Kidney (tissue), 13 donors: ENCODE measurements at regions not wholly inside any gene's neighbourhood (a gene's known extent, or its start where the extent isn't known, plus 50 kb on each side); places are given as distances from the start of the nearest gene placed in this dataset.

Source experiments
- DNase-seq, 5 donors: peaks; one replicate each; pipeline ENCODE4 v3.0.0-alpha.2; 2013 to 2020
- FAIRE-seq: peaks from 2 replicates; lab custom pipeline; 2012; peaks lifted over from hg19 to GRCh38; lab: Jason Lieb, UNC
- H3K27ac ChIP-seq, 2 donors: one replicate each; pipeline ENCODE4 v1.7.0; 2013; ENCODE audit warnings: low read depth in 2 of 2, low read length in 2 of 2, inconsistent platforms in 1 of 2
- H3K27me3 ChIP-seq: one replicate; pipeline ENCODE4 v1.7.1; 2013; ENCODE audit warnings: low read length, inconsistent platforms; ENCODE audit not compliant: control insufficient read depth, insufficient read depth
- H3K36me3 ChIP-seq, 3 donors: one replicate each; pipeline versions ENCODE4 v1.7.0 to v1.7.1; 2013; ENCODE audit warnings: low read length in 3 of 3, control low read depth in 1 of 3, inconsistent platforms in 1 of 3; ENCODE audit not compliant: insufficient read depth in 3 of 3, control insufficient read depth in 2 of 3
- H3K4me1 ChIP-seq, 3 donors: one replicate each; pipeline versions ENCODE4 v1.7.0 to v1.7.1; 2013; ENCODE audit warnings: low read length in 3 of 3, inconsistent platforms in 1 of 3, low read depth in 1 of 3; ENCODE audit not compliant: control insufficient read depth in 2 of 3, insufficient read depth in 2 of 3
- H3K4me3 ChIP-seq, 3 donors: one replicate each; pipeline versions ENCODE4 v1.7.0 to v1.8.1; 2013; ENCODE audit warnings: low read length in 3 of 3, control low read depth in 1 of 3, inconsistent platforms in 1 of 3
- H3K9ac ChIP-seq, 3 donors: one replicate each; pipeline versions ENCODE4 v1.7.0 to v1.7.1; 2013; ENCODE audit warnings: low read length in 3 of 3, control low read depth in 1 of 3, inconsistent platforms in 1 of 3
- H3K9me3 ChIP-seq, 3 donors: one replicate each; pipeline versions ENCODE4 v1.7.0 to v1.7.1; 2013; ENCODE audit warnings: low read length in 3 of 3, control low read depth in 1 of 3, inconsistent platforms in 1 of 3; ENCODE audit not compliant: control insufficient read depth in 2 of 3, insufficient read depth in 1 of 3
- CTCF ChIP-seq: IDR thresholded peaks from 3 replicates; pipeline ENCODE4 v1.5.1; 2012; ENCODE audit warnings: mild to moderate bottlenecking, moderate library complexity, borderline replicate concordance; ENCODE audit not compliant: insufficient read depth; ENCODE audit errors: extremely low read depth
- intact Hi-C: fragments of 100-400 bp; cut with DNase I; formaldehyde crosslinking; loops from one replicate; pipeline ENCODE4 v1.11.1; 2022
- donor health status: control.
- donor health status: control.
- donor health status: control.
- donor health status: control.
- donor health status: control.
- donor health status: DM: yes; HTN: yes; CAD: no.
- donor health status: Normal renal cell carcinoma (clear cell type).

DNA sequence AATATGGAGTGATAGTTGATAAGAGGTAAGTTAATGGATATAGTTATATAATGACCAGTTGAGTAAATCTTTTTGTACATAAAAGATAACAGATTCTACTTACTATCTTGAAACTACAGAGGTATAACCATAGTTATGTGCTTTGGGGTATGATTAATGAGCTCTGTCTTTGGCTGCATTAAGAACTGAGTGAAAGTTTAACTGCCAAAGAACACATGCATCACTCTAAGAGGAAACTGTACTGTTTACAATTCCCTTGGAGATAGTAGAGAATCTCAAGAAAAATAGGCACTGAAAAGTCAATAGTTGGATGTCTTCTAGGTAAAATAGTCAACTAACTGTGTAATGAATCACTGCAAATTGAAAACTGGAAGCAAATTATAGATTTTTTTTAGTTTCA is 1129.5 kb downstream of the EPHA7 start:
- H3K4me1 ChIP-seq: no peaks in the 10 kb centered on the region
- FAIRE-seq: no peak
- H3K4me3 ChIP-seq: no peak overlapping the region
- no peaks in the 10 kb centered on the region for H3K9me3 ChIP-seq
- DNase-seq: peak in 2 of 5 donors; percentile 1 to 9
- H3K36me3 ChIP-seq: no peaks in the 10 kb centered on the region
- intact Hi-C loops: no loop called here
- TF ChIP-seq CTCF: no peak
- H3K27me3 ChIP-seq: no peaks in the 10 kb centered on the region
- no peak overlapping the region for H3K27ac ChIP-seq
- no peak overlapping the region for H3K9ac ChIP-seq

DNA sequence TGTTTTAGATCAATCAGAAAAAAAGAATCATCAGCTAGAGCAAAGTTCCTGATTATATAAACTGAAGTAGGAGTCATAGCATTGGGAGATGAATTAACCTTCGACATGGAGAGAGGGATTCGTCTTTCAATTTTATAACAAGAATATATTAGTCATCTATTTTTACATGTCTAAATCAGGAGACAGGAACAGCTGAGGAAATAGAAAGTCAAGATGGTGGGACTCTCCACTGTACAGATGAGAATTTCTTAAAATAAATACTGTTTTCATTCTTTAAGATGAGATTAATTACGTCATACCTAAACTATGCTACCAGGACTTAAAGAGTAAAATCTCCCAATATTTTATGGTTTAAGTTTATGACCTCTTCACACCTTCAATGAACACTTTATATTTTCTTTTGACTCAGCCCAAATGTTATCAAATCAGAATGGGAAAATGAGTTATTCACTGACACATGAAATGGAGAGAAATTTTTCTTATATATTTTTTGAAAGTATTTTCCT is 1137.7 kb downstream of the EPHA7 start:
- Histone ChIP-seq H3K27ac (no peak overlapping the region), H3K36me3 (no peaks in the 10 kb centered on the region), H3K9me3 (no peaks in the 10 kb centered on the region), H3K4me1 (no peaks in the 10 kb centered on the region), H3K9ac (no peak overlapping the region), H3K27me3 (no peaks in the 10 kb centered on the region), H3K4me3 (no peak overlapping the region)
- intact Hi-C loops: no loop called here
- TF ChIP-seq CTCF: no peak
- FAIRE-seq: peak; percentile 45
- no peak for DNase-seq

- Histone ChIP-seq H3K4me3 (no peak overlapping the region), H3K27me3 (no peaks in the 10 kb centered on the region), H3K27ac (no peak overlapping the region), H3K4me1 (no peaks in the 10 kb centered on the region), H3K9ac (no peak overlapping the region), H3K36me3 (no peaks in the 10 kb centered on the region), H3K9me3 (no peaks in the 10 kb centered on the region)
- intact Hi-C loops: no loop called here
- DNase-seq (no peak), FAIRE-seq (no peak)
- no peak for TF ChIP-seq CTCF
These were observed 1144.2 kb downstream of the EPHA7 start for GRCh38 chr6:92275150-92275549.

GRCh38 chr6:92274588-92274987 is 1144.8 kb downstream of the EPHA7 start:
- DNase-seq: peak in 1 of 5 donors; percentile 51

More at GRCh38 chr6:92274588-92274987, 1144.8 kb downstream of the EPHA7 start:
- no peaks in the 10 kb centered on the region for H3K36me3 ChIP-seq
- no peaks in the 10 kb centered on the region for H3K27me3 ChIP-seq
- TF ChIP-seq CTCF: no peak
- no peaks in the 10 kb centered on the region for H3K4me1 ChIP-seq
- no peaks in the 10 kb centered on the region for H3K9me3 ChIP-seq
- no peak for FAIRE-seq
- intact Hi-C loops: no loop called here
- no peak overlapping the region for H3K9ac ChIP-seq
- no peak overlapping the region for H3K4me3 ChIP-seq
- no peak overlapping the region for H3K27ac ChIP-seq
